Omental fat pad (tissue), 3 donors: ENCODE measurements at regions not wholly inside any gene's neighbourhood (a gene's known extent, or its start where the extent isn't known, plus 50 kb on each side); places are given as distances from the start of the nearest gene placed in this dataset.

Source experiments
- ATAC-seq: fragments of 150-250 bp; one replicate; pipeline ENCODE4 v1.9.1; 2016; ENCODE audit warnings: mild to moderate bottlenecking, moderate library complexity; ENCODE audit not compliant: low FRiP score
- DNase-seq: peaks from one replicate; pipeline ENCODE4 v3.0.0-alpha.2; 2019; ENCODE audit warnings: low spot score
- CTCF ChIP-seq, 3 donors: fragments of 450-650 bp; IDR thresholded peaks; one replicate each; pipeline ENCODE4 v1.5.1; 2016 to 2017; ENCODE audit warnings: antibody characterized with exemption in 3 of 3, mild to moderate bottlenecking in 3 of 3, moderate library complexity in 2 of 3

GRCh38 chr15:81500081-81500480, 126.1 kb upstream of the TMC3 start:
- TF ChIP-seq CTCF (IDR thresholded peaks at IDR 0.05): no peak
- DNase-seq (no peak), ATAC-seq (no peak)

GRCh38 chr15:81498294-81498693, 124.3 kb upstream of the TMC3 start:
- DNase-seq (no peak), ATAC-seq (no peak)
- no peak for TF ChIP-seq CTCF (IDR thresholded peaks at IDR 0.05)

- ATAC-seq: no peak
- DNase-seq: no peak
- TF ChIP-seq CTCF (IDR thresholded peaks at IDR 0.05): no peak
These were observed 123.2 kb upstream of the TMC3 start for GRCh38 chr15:81497238-81497637.

GRCh38 chr15:81495780-81496467, 121.9 kb upstream of the TMC3 start:
- ATAC-seq (no peak), DNase-seq (no peak)
- no peak for TF ChIP-seq CTCF (IDR thresholded peaks at IDR 0.05)

- DNase-seq (no peak), ATAC-seq (no peak)
- TF ChIP-seq CTCF (IDR thresholded peaks at IDR 0.05): no peak
These were observed 119.1 kb upstream of the TMC3 start for GRCh38 chr15:81492969-81493645.

GRCh38 chr15:81492331-81492968, 118.4 kb upstream of the TMC3 start:
- ATAC-seq (no peak), DNase-seq (no peak)
- TF ChIP-seq CTCF (IDR thresholded peaks at IDR 0.05): no peak
